GM12865 (cell line): ENCODE measurements at regions not wholly inside any gene's neighbourhood (a gene's known extent, or its start where the extent isn't known, plus 50 kb on each side); places are given as distances from the start of the nearest gene placed in this dataset.
A peak's percentile ranks its signal among the peaks of the same experiment; 100 is the strongest.

Source experiments
- DNase-seq: peaks from one replicate; pipeline ENCODE4 v3.0.0; 2010; ENCODE audit warnings: low read depth
- H3K4me3 ChIP-seq: 2 replicates; pipeline ENCODE4 v1.5.1; 2011; ENCODE audit warnings: mild to moderate bottlenecking, low read depth, low read length, control low read depth
- TF ChIP-seq, protein P1 (sequence below): IDR thresholded peaks from 2 replicates; pipeline ENCODE4 v1.5.1; 2011; ENCODE audit warnings: low read length, control low read depth, low read depth, inconsistent platforms; ENCODE audit not compliant: insufficient read depth; ENCODE audit errors: missing control alignments

DNA sequence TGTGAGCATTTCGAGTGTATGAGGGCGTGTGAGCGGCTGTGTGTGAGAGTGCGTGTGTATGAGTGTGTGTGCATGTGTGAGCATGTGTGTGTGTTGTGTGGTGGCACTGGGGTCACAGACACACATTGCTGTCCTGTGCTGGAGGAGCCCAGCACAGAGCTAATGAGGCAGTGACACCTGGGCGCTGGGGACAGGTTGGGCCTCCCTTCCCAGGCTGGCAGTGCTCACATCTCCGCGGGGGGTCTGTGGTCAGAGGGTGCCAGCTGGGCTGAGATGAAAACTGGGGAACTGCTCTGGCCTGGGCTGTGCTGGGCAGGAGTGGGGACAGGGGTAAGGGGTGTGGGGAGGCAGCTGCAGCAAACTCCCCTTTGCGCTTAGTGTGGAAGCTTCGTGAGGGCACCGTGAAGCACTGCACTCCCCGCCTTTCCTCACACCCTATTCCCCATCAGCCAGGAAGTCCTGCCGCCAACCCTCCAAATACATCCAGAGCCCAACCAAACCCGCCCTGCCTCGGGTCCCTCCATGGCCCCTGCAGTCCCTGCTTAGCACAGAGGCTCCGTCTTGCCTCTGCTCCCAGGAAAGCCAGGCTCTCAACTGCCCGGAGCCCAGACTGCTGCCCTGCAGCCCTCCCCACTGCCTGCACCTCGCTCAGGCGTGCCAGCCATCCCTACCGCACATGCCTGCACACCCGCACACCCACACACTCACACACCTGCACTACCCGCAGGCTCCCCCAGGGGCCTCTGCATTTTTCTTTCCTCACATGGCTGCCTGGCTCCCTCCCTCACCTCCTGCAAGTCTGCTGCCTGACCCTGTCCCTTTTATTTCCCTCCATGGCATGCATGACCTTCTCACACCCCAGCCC, 62.0 kb upstream of the THY1 start:
- peak; percentile 33 for DNase-seq
- TF ChIP-seq, protein P1, sequence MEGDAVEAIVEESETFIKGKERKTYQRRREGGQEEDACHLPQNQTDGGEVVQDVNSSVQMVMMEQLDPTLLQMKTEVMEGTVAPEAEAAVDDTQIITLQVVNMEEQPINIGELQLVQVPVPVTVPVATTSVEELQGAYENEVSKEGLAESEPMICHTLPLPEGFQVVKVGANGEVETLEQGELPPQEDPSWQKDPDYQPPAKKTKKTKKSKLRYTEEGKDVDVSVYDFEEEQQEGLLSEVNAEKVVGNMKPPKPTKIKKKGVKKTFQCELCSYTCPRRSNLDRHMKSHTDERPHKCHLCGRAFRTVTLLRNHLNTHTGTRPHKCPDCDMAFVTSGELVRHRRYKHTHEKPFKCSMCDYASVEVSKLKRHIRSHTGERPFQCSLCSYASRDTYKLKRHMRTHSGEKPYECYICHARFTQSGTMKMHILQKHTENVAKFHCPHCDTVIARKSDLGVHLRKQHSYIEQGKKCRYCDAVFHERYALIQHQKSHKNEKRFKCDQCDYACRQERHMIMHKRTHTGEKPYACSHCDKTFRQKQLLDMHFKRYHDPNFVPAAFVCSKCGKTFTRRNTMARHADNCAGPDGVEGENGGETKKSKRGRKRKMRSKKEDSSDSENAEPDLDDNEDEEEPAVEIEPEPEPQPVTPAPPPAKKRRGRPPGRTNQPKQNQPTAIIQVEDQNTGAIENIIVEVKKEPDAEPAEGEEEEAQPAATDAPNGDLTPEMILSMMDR: peak; percentile 32

DNA sequence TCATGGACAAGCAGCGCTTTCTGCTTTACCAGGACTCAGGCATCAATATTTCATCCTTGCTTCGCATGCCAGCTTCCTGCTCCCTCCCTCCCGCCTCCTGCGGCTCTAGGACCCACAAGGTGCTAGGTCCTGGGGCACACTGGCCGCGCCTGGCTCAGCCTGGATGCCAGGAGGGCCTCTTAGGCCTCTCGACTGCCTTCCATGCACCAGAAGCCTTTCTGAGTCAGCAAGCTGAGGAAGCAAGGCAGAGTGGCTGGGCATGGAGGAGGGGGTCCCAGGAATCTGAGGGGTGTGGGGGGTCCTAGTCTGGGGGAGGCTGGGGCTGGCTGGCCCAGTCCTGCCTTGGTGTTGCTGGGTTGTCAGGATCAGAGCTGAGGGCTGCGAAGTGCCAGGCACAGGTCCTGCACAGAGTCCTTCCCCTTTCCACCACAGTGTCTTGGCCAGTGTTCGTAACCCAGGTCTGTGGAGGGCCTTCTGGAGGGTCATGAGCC, 61.0 kb upstream of the THY1 start:
- TF ChIP-seq, protein P1: no peak
- no peak for DNase-seq
- H3K4me3 ChIP-seq: no peak overlapping the region

More for the DNA sequence above, 62.0 kb upstream of the THY1 start:
- no peak overlapping the region for H3K4me3 ChIP-seq

DNA sequence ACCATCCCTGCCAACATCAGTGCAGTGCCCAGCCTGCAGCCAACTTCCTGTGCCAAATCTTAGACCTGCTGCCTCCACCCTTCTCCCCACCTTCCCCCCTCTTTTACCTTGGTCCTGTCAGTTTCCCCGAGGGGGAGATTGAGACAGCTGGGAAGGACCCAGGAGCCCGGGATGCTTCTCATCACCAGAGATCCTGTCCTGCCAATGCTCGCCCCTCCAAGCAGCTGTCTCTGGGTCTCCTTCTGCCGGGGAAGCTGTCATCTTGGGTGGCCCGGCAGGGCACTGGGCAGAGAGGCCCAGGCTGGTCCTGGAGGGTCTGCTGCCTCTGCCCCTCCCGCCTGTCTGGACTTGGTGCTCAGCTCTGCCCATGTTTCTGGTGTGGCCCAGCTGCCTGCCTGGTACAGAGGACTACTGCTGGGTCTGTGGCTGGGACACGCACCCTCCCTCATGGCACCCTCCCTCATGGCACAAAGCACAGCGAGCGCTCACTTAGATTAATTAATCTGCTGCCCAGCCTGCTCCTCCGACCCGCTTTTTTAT, 60.4 kb upstream of the THY1 start:
- no peak overlapping the region for H3K4me3 ChIP-seq
- TF ChIP-seq, protein P1: no peak
- DNase-seq: no peak

DNA sequence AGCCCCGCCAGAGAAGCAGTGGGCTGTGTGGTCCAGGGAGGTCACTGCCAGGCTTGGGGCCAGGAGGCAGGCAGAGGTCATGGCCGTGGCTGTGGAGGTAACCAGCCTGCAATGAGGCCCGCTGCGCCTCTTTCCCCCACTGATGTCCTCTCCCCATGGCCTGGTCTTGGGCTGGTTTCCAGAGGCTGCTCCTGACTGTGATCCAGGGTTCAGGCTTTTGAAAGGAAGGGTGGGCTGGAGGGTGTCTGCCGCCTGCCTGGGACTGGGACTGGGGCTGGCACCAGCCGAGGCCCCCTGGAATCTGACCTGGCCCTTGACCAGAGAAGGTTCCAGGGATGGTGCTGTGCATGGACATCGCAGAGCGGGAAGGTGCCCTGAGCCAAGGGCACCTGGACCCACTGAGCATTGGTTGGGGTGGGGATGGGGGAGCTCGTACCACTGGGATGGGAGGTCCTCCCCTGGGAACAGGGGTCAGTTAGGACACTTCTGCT, 59.6 kb upstream of the THY1 start:
- no peak for DNase-seq
- TF ChIP-seq, protein P1: no peak
- H3K4me3 ChIP-seq: no peak overlapping the region

DNA sequence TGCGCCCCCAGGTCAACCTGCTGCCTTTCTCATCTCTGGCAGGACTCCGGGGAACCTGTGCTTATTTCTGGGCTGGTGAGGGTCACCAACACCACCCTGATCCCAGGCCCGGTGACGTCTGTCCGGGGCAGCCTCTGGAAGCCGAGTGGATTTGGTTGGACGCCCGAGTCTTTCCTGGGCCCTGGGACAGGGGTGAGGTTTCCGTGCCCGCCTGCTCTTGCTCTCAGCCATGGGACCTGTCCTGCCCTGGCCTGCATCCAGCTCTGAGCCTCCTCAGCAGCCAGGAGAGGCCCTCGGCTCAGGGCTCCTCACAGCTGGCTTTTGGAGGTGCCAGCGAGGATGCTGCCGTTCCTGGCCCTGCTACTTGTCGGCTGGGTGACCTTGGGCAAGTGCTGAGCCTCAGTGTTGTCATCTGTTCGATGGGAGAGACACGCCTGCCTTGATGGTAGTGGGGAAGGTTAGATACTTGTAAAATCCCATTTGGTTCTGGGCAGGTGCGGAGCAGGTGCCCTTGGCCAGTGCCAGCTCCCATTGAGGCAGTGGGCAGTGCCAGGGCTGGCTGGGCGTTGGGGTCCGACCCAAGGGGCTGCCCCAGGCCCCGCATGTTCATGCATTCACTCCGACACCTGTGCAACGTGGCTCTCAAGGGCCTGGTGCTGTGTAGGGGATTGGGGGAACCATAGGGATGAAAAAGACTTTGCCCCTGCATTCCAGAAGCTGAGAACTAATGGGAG, 58.9 kb upstream of the THY1 start:
- no peak overlapping the region for H3K4me3 ChIP-seq
- DNase-seq: no peak

DNA sequence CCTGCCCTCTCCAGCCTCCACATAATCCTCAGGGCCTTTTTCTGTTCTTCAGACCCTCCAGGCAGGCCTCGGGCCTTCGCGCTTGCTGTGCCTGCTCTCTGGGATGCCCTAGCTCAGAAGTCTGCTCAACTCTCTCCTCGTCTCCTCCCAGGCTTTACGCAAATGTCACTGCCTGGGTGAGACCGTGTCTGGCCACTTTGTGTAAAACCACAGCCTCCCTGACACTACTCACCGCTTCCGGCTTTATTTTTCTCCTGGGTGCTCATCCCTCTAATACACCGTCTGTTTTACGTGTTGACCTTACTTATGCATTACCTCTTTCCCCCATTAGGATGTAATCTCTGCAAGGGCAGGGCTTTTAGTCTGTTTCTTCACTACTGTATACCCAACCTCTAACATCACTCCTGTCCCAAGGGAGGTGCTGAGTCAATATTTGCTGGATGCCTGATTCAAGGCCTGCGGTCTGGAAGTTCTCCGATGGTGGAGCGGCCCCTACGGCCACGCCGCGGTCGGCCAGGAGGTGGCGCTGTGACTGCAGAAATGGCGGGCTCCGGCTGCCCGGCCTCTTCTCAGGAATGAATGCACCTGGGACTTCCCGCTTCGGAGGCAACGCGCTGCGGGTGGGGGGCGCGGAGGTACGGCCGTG, 58.2 kb upstream of the THY1 start:
- TF ChIP-seq, protein P1: peak; percentile 96
- H3K4me3 ChIP-seq: no peak overlapping the region
- peak; percentile 70 for DNase-seq

More for the DNA sequence above, 58.9 kb upstream of the THY1 start:
- TF ChIP-seq, protein P1: no peak
